GM21360 (cell line): ENCODE measurements at regions not wholly inside any gene's neighbourhood (a gene's known extent, or its start where the extent isn't known, plus 50 kb on each side); places are given as distances from the start of the nearest gene placed in this dataset.
A peak's percentile ranks its signal among the peaks of the same experiment; 100 is the strongest.

ENCODE experiments used
- ATAC-seq: cut with Tn5 transposase; IDR thresholded peaks from one replicate; pipeline ENCODE4 v1.9.1; 2021; ENCODE audit warnings: mild to moderate bottlenecking, moderate library complexity; ENCODE audit not compliant: unreplicated experiment

GRCh38 chr3:168191856-168192255 is 96.1 kb upstream of the GOLIM4 start:
- no peak for ATAC-seq

DNA sequence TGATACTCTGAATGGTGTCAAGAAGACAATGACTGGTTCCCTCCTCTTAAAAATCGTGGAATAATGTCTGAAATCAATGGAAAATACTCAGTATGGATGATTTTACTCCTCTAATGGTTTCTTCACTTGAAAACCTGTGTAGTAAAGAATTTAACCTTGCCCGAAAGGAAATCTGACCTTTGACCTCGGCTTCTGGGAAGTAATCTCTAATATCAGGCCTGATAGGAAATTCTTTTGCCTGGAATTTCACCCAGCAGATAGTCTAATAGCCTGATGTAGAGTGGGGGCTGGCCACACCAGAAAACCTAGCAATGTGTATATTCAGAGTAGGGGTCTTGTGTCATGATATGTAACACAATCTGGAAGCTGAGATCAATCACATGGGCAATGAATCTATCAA is 91.5 kb upstream of the GOLIM4 start:
- ATAC-seq: no peak

DNA sequence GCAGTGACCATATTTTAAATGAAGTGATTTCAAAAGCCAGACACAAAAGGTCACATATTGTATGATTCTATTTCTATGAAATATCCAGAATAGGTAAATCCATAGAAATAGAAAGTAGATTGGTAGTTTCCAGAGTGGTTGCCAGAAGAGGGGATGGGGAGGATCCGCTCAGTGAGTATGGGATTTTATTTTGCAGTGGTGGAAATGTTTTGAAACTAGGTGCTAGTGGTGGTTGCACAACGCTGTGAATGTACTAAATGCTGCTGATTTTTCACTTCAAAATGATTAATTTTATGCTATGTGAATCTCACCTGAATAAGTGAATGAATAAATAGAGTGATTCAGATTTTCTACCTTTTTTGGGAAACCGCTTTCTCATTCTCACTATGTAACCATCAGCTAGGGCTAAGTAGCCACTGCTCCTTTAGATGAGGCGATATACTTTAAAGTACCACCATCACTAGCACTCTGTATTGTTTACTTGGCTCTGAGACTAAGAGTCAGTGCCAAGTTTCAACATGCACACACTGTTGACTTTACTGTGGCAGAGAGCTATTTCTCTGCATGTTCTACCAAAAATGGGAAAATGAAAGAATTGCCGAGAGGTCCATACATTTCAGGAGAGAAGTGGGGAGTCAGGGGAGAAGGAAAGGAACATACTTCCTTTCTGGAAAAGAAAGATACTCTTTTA is 90.7 kb upstream of the GOLIM4 start:
- no peak for ATAC-seq

DNA sequence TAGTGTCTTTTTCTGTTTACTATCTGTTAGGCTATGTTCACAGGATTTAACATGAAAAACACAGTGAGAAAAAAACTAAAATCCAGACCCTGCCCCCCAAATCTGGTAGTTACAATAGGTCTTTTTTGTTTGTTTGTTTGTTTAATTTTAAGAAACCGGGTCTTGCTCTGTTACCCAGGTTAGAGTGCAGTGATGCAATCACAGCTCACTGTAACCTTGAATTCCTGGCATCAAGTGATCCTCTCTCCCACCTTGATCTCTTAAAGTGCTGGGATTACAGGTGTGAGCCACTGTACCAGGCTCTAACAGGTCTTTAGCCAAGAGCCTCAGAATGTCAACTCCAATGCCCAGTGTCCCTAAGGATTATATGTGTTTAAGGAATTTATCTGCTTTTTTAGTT is 88.0 kb upstream of the GOLIM4 start:
- ATAC-seq: no peak

- no peak for ATAC-seq
Measured at GRCh38 chr3:168168743-168169142, 73.0 kb upstream of the GOLIM4 start.

DNA sequence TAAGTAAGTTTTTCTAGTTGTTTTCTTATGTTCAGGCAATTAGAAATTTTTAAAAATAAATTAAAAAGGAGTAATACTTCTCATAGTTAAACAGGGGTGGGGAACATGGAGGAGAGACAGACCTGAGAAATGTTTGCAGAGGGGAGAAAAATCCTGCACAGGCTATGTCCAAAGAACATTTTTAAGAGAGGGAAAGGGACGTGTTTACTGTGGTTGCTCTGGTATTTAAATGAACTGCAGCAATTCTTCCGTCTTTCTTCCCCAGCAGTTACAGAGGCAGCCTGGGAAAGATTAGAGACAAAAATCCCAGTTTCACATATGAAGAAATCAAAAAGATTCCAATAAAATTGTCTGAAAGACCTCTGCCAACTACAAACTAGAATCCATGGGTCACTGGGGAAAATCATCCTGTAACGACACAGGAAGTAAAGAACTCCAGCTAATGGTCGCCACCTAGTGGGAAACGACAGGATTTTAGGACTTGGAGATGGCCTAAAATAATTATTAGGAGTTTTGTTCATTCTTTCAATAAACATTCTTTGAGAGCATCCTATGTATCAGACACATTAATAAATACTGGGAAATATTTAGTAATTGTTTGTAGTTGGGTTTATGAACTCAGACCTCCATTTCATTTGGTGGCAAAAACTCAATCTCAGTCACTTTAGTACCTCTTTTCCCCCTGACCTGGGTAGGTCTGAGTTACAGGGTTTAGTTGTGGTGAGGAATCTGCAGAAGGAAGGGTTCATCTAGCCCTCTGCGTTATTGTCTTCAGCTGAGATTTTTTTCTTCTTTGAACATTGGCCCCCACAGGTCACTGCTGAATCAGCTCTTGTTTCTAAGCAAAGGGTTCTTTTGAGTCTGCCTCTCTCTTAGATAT is 69.9 kb upstream of the GOLIM4 start:
- ATAC-seq: peak; percentile 86

DNA sequence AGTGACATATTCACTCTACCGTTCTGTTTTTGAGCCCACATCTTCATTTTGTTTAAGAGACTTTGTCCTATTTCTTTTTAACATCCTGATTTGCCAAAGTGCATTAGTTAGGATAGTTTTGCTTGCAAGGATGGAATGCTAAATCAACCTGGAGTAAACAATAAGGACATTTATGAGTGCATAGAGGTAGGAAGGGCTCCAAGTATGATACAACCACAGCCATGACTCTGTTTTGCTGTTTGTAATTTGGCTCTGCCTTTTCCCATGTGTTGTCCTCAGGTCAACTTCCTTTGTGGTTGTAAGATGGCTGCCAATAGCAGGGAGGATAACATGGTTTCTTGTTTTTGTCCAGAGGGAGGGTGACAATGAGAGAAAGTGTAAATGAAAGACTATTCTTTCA is 66.4 kb upstream of the GOLIM4 start:
- no peak for ATAC-seq

DNA sequence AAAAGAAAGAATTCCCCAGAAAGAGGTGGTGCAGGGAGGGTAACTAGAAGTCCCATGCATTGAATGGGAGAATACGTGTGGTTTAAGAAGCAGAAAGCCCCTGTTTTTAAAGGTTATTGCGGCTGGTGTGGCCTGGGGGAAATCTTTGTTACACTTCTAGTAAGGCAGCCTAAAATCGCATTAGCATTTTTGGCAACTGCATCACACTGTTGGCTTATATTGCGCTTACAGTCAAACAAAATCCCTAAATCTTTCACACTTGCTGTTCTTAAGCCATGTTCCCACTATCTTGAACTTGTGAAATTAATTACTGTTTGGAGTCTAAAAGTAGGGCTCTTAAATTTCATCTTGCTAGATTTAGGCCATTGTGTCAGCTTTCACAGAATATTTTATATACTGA is 66.0 kb upstream of the GOLIM4 start:
- no peak for ATAC-seq

DNA sequence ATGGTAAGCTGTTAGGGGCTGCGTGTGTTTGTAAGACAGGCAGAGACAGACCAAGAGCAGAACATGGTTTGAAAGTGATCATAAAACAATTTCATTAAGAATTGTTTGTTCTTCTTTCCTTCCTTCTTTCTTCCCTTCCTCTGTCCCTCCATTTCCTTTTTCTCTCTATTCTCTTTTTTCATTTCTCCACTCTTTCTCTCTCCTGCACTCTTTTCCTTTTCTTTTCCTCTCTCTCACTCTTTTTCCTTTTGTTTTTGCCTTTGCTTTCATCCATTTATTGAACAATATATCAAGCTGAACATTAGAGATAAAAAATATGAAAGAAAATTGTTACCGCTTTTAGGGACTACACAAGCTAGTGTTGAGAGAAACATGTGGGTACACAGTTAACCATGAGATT is 62.2 kb upstream of the GOLIM4 start:
- no peak for ATAC-seq

GRCh38 chr3:168157099-168157700 is 61.5 kb upstream of the GOLIM4 start:
- no peak for ATAC-seq

DNA sequence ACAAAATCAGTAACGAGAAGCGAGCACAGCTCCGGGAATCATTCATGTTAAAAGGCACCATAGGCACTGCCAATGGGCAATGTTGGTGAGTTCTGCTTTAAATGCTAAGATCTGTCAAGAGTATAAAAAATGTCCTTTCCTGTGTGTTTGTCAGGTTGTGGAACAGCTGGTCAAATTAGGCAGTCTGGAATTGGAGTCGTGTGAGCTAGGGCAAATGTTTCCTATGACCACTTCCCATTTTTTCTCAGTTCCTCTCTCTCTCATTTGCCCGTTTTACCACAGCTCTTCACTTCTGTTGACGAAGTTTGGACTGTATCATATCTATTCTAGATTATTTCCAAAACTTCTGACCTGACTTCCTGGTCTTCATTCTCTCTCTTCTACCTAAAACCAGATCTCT is 60.8 kb upstream of the GOLIM4 start:
- ATAC-seq: no peak

- no peak for ATAC-seq
Measured at GRCh38 chr3:168155303-168155702, 59.6 kb upstream of the GOLIM4 start.

GRCh38 chr3:168154089-168154488 is 58.4 kb upstream of the GOLIM4 start:
- no peak for ATAC-seq

DNA sequence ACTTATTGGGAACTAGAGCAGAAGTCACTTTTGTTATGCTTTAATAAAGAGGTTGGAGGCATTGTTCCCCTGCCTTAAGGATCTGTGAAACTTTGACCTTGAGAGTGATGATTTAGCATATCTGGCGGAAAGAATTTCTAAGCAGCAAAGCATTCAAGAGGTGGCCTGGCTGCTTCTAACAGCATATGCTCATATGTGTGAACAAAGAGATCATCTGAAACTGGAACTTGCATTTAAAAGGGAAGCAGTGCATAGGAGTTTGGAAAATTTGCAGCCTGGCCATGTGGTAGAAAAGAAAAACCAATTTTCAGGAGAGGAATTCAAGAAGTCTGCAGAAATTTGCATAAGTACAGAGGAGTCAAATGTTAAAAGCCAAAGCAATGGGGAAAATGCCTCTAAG is 56.4 kb upstream of the GOLIM4 start:
- ATAC-seq: no peak
